ENCODE measurements at regions not wholly inside any gene's neighbourhood (a gene's known extent, or its start where the extent isn't known, plus 50 kb on each side); places are given as distances from the start of the nearest gene placed in this dataset.

DNA sequence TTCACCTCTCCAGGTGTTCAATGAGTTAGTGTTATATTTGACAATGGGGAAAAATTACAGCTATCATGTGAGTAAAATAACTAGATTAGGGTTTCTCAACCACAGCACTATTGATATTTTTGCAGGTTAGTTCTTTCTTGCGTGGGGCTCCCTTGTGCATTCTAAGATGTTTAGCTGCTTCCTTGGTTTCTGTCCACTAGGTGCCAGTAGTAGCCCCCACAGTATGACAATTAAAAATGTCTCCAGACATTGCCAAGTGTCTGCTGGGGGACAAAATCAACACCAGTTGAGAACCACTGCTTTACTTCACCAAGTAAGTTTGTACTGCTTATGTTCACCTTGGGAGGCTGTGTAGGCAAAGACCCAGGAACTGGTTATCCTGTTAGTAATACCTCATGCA, 618.7 kb downstream of the EDEM1 start:
- Histone ChIP-seq H3K27ac (no peak overlapping the region), H3K27me3 (no peaks in the 10 kb centered on the region), H3K4me3 (no peak overlapping the region), H3K36me3 (ENCODE audit: low read depth, missing control alignments) (no peaks in the 10 kb centered on the region), H3K4me1 (no peaks in the 10 kb centered on the region), H3K9me3 (no peaks in the 10 kb centered on the region)
- WGBS, 2 donors, result 88 to 100% methylated on average over 1 of the region's 1 CpG
- peak; percentile 31 for DNase-seq
- TF ChIP-seq, protein P1, sequence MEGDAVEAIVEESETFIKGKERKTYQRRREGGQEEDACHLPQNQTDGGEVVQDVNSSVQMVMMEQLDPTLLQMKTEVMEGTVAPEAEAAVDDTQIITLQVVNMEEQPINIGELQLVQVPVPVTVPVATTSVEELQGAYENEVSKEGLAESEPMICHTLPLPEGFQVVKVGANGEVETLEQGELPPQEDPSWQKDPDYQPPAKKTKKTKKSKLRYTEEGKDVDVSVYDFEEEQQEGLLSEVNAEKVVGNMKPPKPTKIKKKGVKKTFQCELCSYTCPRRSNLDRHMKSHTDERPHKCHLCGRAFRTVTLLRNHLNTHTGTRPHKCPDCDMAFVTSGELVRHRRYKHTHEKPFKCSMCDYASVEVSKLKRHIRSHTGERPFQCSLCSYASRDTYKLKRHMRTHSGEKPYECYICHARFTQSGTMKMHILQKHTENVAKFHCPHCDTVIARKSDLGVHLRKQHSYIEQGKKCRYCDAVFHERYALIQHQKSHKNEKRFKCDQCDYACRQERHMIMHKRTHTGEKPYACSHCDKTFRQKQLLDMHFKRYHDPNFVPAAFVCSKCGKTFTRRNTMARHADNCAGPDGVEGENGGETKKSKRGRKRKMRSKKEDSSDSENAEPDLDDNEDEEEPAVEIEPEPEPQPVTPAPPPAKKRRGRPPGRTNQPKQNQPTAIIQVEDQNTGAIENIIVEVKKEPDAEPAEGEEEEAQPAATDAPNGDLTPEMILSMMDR (IDR thresholded peaks at IDR 0.05), result peak in 1 of 3 experiments; percentile 32
- no peak for TF ChIP-seq POLR2A (IDR thresholded peaks at IDR 0.05)
- intact Hi-C loops (cut with DNase I; ENCODE audit: low total_unique reads), result no loop called here

DNA sequence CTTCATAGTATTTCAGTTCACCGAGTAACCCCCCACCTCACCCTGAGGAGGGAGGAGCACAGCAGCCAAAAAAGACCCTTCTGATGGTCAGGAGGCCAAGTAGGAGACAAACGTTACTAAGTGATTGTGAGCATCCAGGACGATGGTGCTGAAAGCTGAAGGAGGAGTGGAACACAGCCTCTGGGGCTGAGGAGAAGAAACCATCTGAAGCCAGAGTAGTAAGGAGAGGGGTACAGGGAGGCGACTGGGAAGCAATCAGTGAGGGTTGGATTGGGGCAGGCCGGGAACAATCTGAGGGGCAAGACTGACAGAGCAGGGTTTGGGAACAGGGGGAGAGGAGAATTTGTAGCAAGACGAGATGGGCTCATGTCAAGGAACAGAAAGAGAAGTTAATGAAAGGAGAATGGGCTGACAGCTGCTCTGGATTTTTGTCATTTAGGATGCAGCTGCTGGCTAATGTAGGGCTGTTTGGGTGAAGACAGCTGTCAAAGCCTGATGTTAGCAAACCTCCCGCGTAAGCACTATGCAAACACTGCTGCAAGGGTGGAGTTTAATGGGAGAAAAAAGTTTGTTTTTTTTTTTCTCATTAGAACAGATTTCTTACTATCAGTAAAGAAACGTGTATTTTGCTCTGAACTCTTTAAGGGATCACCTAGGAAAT, 622.2 kb downstream of the EDEM1 start:
- H3K27ac ChIP-seq, result no peak overlapping the region
- WGBS, 2 donors, result 69 to 76% methylated on average over 9 of the region's 9 CpGs
- TF ChIP-seq, protein P1 (IDR thresholded peaks at IDR 0.05), result no peak
- TF ChIP-seq POLR2A (IDR thresholded peaks at IDR 0.05), result no peak
- H3K27me3 ChIP-seq, result no peaks in the 10 kb centered on the region
- no peaks in the 10 kb centered on the region for H3K4me1 ChIP-seq
- DNase-seq, result no peak
- H3K9me3 ChIP-seq, result no peaks in the 10 kb centered on the region
- no peaks in the 10 kb centered on the region for H3K36me3 ChIP-seq (ENCODE audit: low read depth, missing control alignments)
- intact Hi-C loops (cut with DNase I; ENCODE audit: low total_unique reads), result no loop called here
- no peak overlapping the region for H3K4me3 ChIP-seq

DNA sequence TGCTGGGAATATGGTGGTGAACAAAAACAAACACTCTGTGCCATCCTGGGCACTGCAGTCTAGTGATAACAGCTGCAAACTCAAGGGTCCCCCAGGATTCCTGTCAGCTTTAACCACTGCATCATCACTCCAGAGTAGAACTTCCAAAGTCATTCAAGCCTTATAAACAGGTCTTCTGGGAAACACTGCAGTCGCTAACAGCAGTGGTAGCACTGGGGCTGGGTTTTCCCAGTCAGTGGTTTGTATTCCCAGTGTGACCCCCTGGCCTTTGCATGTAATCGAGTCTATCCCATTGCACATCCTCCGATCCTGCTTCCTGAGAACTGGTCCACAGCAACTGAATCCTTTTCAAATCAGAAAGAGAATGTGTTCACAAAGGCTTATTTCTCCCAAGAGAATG, 623.5 kb downstream of the EDEM1 start:
- DNase-seq, result no peak
- intact Hi-C loops (cut with DNase I; ENCODE audit: low total_unique reads), result no loop called here
- TF ChIP-seq POLR2A (IDR thresholded peaks at IDR 0.05), result no peak
- TF ChIP-seq, protein P1 (IDR thresholded peaks at IDR 0.05), result no peak
- Histone ChIP-seq H3K36me3 (ENCODE audit: low read depth, missing control alignments) (no peaks in the 10 kb centered on the region), H3K27me3 (no peaks in the 10 kb centered on the region), H3K4me3 (no peak overlapping the region), H3K4me1 (no peaks in the 10 kb centered on the region), H3K27ac (no peak overlapping the region), H3K9me3 (no peaks in the 10 kb centered on the region)
- 82% methylated on average over 3 of the region's 3 CpGs for WGBS, 2 donors

DNA sequence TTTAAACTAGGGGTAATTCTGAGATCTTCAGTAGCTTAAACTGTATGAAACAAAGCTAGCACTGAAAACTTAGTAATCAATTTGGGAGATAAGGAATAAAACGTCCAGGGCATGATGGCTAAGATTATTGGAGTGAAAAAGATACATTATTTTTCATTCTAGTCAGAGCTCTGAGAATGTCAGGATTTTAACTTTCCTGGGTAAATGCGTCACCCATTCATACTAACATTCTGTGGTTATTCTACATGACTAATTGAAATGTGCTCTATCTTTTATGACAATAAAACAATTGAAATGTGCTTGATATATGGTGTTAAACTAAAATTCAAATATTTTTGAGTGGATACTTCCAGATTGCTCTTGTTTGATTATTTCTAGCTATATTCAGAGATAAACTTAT, 626.0 kb downstream of the EDEM1 start:
- Histone ChIP-seq H3K9me3 (no peaks in the 10 kb centered on the region), H3K4me1 (no peaks in the 10 kb centered on the region), H3K36me3 (ENCODE audit: low read depth, missing control alignments) (no peaks in the 10 kb centered on the region), H3K4me3 (no peak overlapping the region), H3K27ac (no peak overlapping the region), H3K27me3 (no peaks in the 10 kb centered on the region)
- TF ChIP-seq, protein P1 (IDR thresholded peaks at IDR 0.05), result no peak
- TF ChIP-seq POLR2A (IDR thresholded peaks at IDR 0.05), result no peak
- 59 to 61% methylated on average over 2 of the region's 2 CpGs for WGBS, 2 donors
- intact Hi-C loops (cut with DNase I; ENCODE audit: low total_unique reads), result no loop called here
- no peak for DNase-seq

DNA sequence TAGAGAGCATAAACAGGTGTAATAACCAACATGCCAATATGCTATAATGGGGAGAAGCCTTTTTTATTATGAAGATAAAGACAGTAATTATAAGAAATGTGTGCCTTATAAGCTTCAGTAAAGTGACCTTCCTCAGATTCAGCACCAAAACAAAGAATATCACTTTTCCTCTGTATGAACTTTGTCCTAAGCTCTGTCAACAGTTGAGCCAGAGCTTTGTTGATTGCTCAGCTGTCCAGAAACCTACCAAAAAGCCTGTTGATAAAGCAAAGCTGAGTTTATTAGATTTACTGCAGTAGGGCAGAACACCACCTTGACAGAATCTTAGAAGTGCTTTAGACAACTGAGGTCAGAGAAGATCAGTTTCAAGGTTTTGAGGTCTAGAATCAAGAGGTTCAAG, 635.3 kb downstream of the EDEM1 start:
- Histone ChIP-seq H3K27ac (no peak overlapping the region), H3K27me3 (no peaks in the 10 kb centered on the region), H3K9me3 (no peaks in the 10 kb centered on the region), H3K36me3 (ENCODE audit: low read depth, missing control alignments) (no peaks in the 10 kb centered on the region), H3K4me1 (no peaks in the 10 kb centered on the region), H3K4me3 (no peak overlapping the region)
- intact Hi-C loops (cut with DNase I; ENCODE audit: low total_unique reads), result no loop called here
- TF ChIP-seq, protein P1 (IDR thresholded peaks at IDR 0.05), result no peak
- TF ChIP-seq POLR2A (IDR thresholded peaks at IDR 0.05), result no peak
- DNase-seq, result no peak

All from testis (tissue), 2 donors.